ENCODE measurements at regions not wholly inside any gene's neighbourhood (a gene's known extent, or its start where the extent isn't known, plus 50 kb on each side); places are given as distances from the start of the nearest gene placed in this dataset.
A peak's percentile ranks its signal among the peaks of the same experiment; 100 is the strongest.

- Mint-ChIP-seq H3K4me1 (peaks cover 0 to 5% (median 2%) of the 10 kb centered on the region in 3 donors), H3K36me3 (no peaks in the 10 kb centered on the region), H3K27me3 (peaks cover 0 to 2% of the 10 kb centered on the region in 2 donors), H3K9me3 (peaks cover 3 to 19% (median 8%) of the 10 kb centered on the region in 5 donors), H3K4me3 (peak overlapping the region in 4 of 7 donors; percentile 4 to 40 (median 19)), H3K27ac (no peak overlapping the region)
- Histone ChIP-seq H3K4me3 (ENCODE audit: low read length) (no peak overlapping the region), H3K4me1 (ENCODE audit: insufficient read depth, low read length) (no peaks in the 10 kb centered on the region), H3K27ac (ENCODE audit: low read depth, low read length) (no peak overlapping the region), H3K9me3 (ENCODE audit: low read length) (no peaks in the 10 kb centered on the region), H3K27me3 (ENCODE audit: insufficient read depth, low read length, poor library complexity, severe bottlenecking) (no peaks in the 10 kb centered on the region), H3K36me3 (ENCODE audit: insufficient read depth, low read length) (no peaks in the 10 kb centered on the region)
- ChIA-PET POLR2A (no interaction called here), CTCF (no interaction called here)
- DNase-seq: no peak
Measured at GRCh38 chr9:13665418-13666066, 386.1 kb upstream of the MPDZ start.

GRCh38 chr9:13661014-13661413, 381.5 kb upstream of the MPDZ start:
- peaks cover 2 to 12% (median 10%) of the 10 kb centered on the region in 5 donors for H3K9me3 Mint-ChIP-seq
- H3K36me3 ChIP-seq (ENCODE audit: insufficient read depth, low read length): no peaks in the 10 kb centered on the region
- H3K4me1 Mint-ChIP-seq: peaks cover 0 to 5% (median 0%) of the 10 kb centered on the region in 3 donors
- H3K27me3 ChIP-seq (ENCODE audit: insufficient read depth, low read length, poor library complexity, severe bottlenecking): no peaks in the 10 kb centered on the region
- ChIA-PET CTCF (no interaction called here), POLR2A (no interaction called here)
- no peak overlapping the region for H3K4me3 ChIP-seq (ENCODE audit: low read length)
- no peaks in the 10 kb centered on the region for H3K9me3 ChIP-seq (ENCODE audit: low read length)
- peak overlapping the region in 2 of 7 donors; percentile 57 to 69 for H3K4me3 Mint-ChIP-seq
- H3K36me3 Mint-ChIP-seq: no peaks in the 10 kb centered on the region
- H3K27me3 Mint-ChIP-seq: peaks cover 0 to 2% of the 10 kb centered on the region in 2 donors
- DNase-seq: no peak
- H3K27ac Mint-ChIP-seq: no peak overlapping the region
- H3K4me1 ChIP-seq (ENCODE audit: insufficient read depth, low read length): no peaks in the 10 kb centered on the region
- no peak overlapping the region for H3K27ac ChIP-seq (ENCODE audit: low read depth, low read length)

GRCh38 chr9:13651969-13652663, 372.6 kb upstream of the MPDZ start:
- Histone ChIP-seq H3K9me3 (ENCODE audit: low read length) (no peaks in the 10 kb centered on the region), H3K27ac (ENCODE audit: low read depth, low read length) (no peak overlapping the region), H3K36me3 (ENCODE audit: insufficient read depth, low read length) (no peaks in the 10 kb centered on the region), H3K27me3 (ENCODE audit: insufficient read depth, low read length, poor library complexity, severe bottlenecking) (no peaks in the 10 kb centered on the region), H3K4me3 (ENCODE audit: low read length) (no peak overlapping the region), H3K4me1 (ENCODE audit: insufficient read depth, low read length) (no peaks in the 10 kb centered on the region)
- no peaks in the 10 kb centered on the region for H3K27me3 Mint-ChIP-seq
- H3K4me1 Mint-ChIP-seq: no peaks in the 10 kb centered on the region
- H3K9me3 Mint-ChIP-seq: peaks cover 5 to 26% (median 14%) of the 10 kb centered on the region in 5 donors
- no peaks in the 10 kb centered on the region for H3K36me3 Mint-ChIP-seq
- CTCF ChIA-PET: no interaction called here
- no peak overlapping the region for H3K27ac Mint-ChIP-seq
- no peak for DNase-seq
- POLR2A ChIA-PET: no interaction called here
- H3K4me3 Mint-ChIP-seq: no peak overlapping the region

- H3K9me3 Mint-ChIP-seq: peaks cover 5 to 26% (median 13%) of the 10 kb centered on the region in 5 donors
Measured at GRCh38 chr9:13651526-13651925, 372.0 kb upstream of the MPDZ start.

GRCh38 chr9:13648676-13649075, 369.2 kb upstream of the MPDZ start:
- no peak overlapping the region for H3K4me3 Mint-ChIP-seq
- no peak for DNase-seq
- CTCF ChIA-PET: no interaction called here

More at GRCh38 chr9:13651526-13651925, 372.0 kb upstream of the MPDZ start:
- Histone ChIP-seq H3K27ac (ENCODE audit: low read depth, low read length) (no peak overlapping the region), H3K9me3 (ENCODE audit: low read length) (no peaks in the 10 kb centered on the region), H3K4me3 (ENCODE audit: low read length) (no peak overlapping the region), H3K4me1 (ENCODE audit: insufficient read depth, low read length) (no peaks in the 10 kb centered on the region), H3K36me3 (ENCODE audit: insufficient read depth, low read length) (no peaks in the 10 kb centered on the region), H3K27me3 (ENCODE audit: insufficient read depth, low read length, poor library complexity, severe bottlenecking) (no peaks in the 10 kb centered on the region)
- no peaks in the 10 kb centered on the region for H3K27me3 Mint-ChIP-seq
- DNase-seq: no peak
- no peak overlapping the region for H3K4me3 Mint-ChIP-seq
- no peak overlapping the region for H3K27ac Mint-ChIP-seq
- ChIA-PET POLR2A (no interaction called here), CTCF (no interaction called here)
- H3K36me3 Mint-ChIP-seq: no peaks in the 10 kb centered on the region
- H3K4me1 Mint-ChIP-seq: no peaks in the 10 kb centered on the region

GRCh38 chr9:13648068-13648467, 368.6 kb upstream of the MPDZ start:
- POLR2A ChIA-PET: no interaction called here

More at GRCh38 chr9:13648676-13649075, 369.2 kb upstream of the MPDZ start:
- H3K27ac Mint-ChIP-seq: no peak overlapping the region
- Histone ChIP-seq H3K36me3 (ENCODE audit: insufficient read depth, low read length) (no peaks in the 10 kb centered on the region), H3K4me1 (ENCODE audit: insufficient read depth, low read length) (no peaks in the 10 kb centered on the region), H3K9me3 (ENCODE audit: low read length) (no peaks in the 10 kb centered on the region), H3K27me3 (ENCODE audit: insufficient read depth, low read length, poor library complexity, severe bottlenecking) (no peaks in the 10 kb centered on the region), H3K27ac (ENCODE audit: low read depth, low read length) (no peak overlapping the region), H3K4me3 (ENCODE audit: low read length) (no peak overlapping the region)
- peaks cover 5 to 35% (median 8%) of the 10 kb centered on the region in 5 donors for H3K9me3 Mint-ChIP-seq
- H3K4me1 Mint-ChIP-seq: no peaks in the 10 kb centered on the region
- no peaks in the 10 kb centered on the region for H3K36me3 Mint-ChIP-seq
- POLR2A ChIA-PET: no interaction called here
- H3K27me3 Mint-ChIP-seq: no peaks in the 10 kb centered on the region

GRCh38 chr9:13646500-13647021, 367.1 kb upstream of the MPDZ start:
- Mint-ChIP-seq H3K4me1 (no peaks in the 10 kb centered on the region), H3K36me3 (no peaks in the 10 kb centered on the region), H3K27ac (no peak overlapping the region), H3K9me3 (peaks cover 0 to 32% (median 4%) of the 10 kb centered on the region in 5 donors), H3K27me3 (no peaks in the 10 kb centered on the region), H3K4me3 (no peak overlapping the region)
- no peaks in the 10 kb centered on the region for H3K9me3 ChIP-seq (ENCODE audit: low read length)
- H3K27ac ChIP-seq (ENCODE audit: low read depth, low read length): no peak overlapping the region
- H3K27me3 ChIP-seq (ENCODE audit: insufficient read depth, low read length, poor library complexity, severe bottlenecking): no peaks in the 10 kb centered on the region
- no peak for DNase-seq
- no peak overlapping the region for H3K4me3 ChIP-seq (ENCODE audit: low read length)
- CTCF ChIA-PET: no interaction called here
- no peaks in the 10 kb centered on the region for H3K36me3 ChIP-seq (ENCODE audit: insufficient read depth, low read length)
- POLR2A ChIA-PET: no interaction called here
- H3K4me1 ChIP-seq (ENCODE audit: insufficient read depth, low read length): no peaks in the 10 kb centered on the region

More at GRCh38 chr9:13648068-13648467, 368.6 kb upstream of the MPDZ start:
- no peak overlapping the region for H3K4me3 ChIP-seq (ENCODE audit: low read length)
- H3K4me1 ChIP-seq (ENCODE audit: insufficient read depth, low read length): no peaks in the 10 kb centered on the region
- CTCF ChIA-PET: no interaction called here
- no peaks in the 10 kb centered on the region for H3K4me1 Mint-ChIP-seq
- no peaks in the 10 kb centered on the region for H3K36me3 Mint-ChIP-seq
- H3K27me3 ChIP-seq (ENCODE audit: insufficient read depth, low read length, poor library complexity, severe bottlenecking): no peaks in the 10 kb centered on the region
- H3K4me3 Mint-ChIP-seq: no peak overlapping the region
- peaks cover 2 to 36% (median 7%) of the 10 kb centered on the region in 5 donors for H3K9me3 Mint-ChIP-seq
- H3K27ac Mint-ChIP-seq: no peak overlapping the region
- H3K27me3 Mint-ChIP-seq: no peaks in the 10 kb centered on the region
- no peaks in the 10 kb centered on the region for H3K36me3 ChIP-seq (ENCODE audit: insufficient read depth, low read length)
- DNase-seq: no peak
- H3K27ac ChIP-seq (ENCODE audit: low read depth, low read length): no peak overlapping the region
- H3K9me3 ChIP-seq (ENCODE audit: low read length): no peaks in the 10 kb centered on the region

- POLR2A ChIA-PET: no interaction called here
Measured at GRCh38 chr9:13645557-13645956, 366.1 kb upstream of the MPDZ start.

More at GRCh38 chr9:13645557-13645956, 366.1 kb upstream of the MPDZ start:
- Histone ChIP-seq H3K4me3 (ENCODE audit: low read length) (no peak overlapping the region), H3K4me1 (ENCODE audit: insufficient read depth, low read length) (no peaks in the 10 kb centered on the region), H3K9me3 (ENCODE audit: low read length) (no peaks in the 10 kb centered on the region), H3K27me3 (ENCODE audit: insufficient read depth, low read length, poor library complexity, severe bottlenecking) (no peaks in the 10 kb centered on the region), H3K36me3 (ENCODE audit: insufficient read depth, low read length) (no peaks in the 10 kb centered on the region), H3K27ac (ENCODE audit: low read depth, low read length) (no peak overlapping the region)
- no peak overlapping the region for H3K4me3 Mint-ChIP-seq
- no peaks in the 10 kb centered on the region for H3K36me3 Mint-ChIP-seq
- no peak overlapping the region for H3K27ac Mint-ChIP-seq
- H3K27me3 Mint-ChIP-seq: no peaks in the 10 kb centered on the region
- peaks cover 0 to 34% (median 3%) of the 10 kb centered on the region in 5 donors for H3K9me3 Mint-ChIP-seq
- no peaks in the 10 kb centered on the region for H3K4me1 Mint-ChIP-seq
- no peak for DNase-seq
- CTCF ChIA-PET: no interaction called here

All from CD8-positive, alpha-beta memory T cell (primary cell).